Dermis microvascular lymphatic vessel endothelial cell (primary cell): ENCODE measurements at regions not wholly inside any gene's neighbourhood (a gene's known extent, or its start where the extent isn't known, plus 50 kb on each side); places are given as distances from the start of the nearest gene placed in this dataset.

Experiments
- DNase-seq, 2 donors: peaks; one replicate each; pipeline versions ENCODE4 v3.0.0 to v3.0.0-alpha.2; 2010; ENCODE audit warnings: low read depth in 2 of 2

DNA sequence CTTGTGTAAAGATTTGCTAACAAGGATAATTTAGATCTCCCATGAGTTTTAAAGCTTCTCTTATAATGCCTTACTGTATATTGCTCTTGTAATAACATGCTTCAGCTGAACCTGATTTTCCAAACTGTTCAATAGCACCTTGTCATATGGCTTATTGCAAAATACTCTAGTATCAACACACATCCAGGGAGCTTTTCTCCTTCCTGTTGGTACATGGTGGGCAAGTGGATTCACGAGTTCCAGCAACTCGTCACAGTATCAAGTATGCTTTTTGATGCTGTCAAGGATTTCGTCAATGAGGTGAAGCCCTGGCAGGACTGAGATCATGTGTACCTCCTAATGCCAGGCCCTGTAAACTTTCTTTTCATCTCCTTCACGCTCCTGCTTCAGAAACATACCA is 59.5 kb upstream of the ITPRID2 start:
- DNase-seq, result no peak

DNA sequence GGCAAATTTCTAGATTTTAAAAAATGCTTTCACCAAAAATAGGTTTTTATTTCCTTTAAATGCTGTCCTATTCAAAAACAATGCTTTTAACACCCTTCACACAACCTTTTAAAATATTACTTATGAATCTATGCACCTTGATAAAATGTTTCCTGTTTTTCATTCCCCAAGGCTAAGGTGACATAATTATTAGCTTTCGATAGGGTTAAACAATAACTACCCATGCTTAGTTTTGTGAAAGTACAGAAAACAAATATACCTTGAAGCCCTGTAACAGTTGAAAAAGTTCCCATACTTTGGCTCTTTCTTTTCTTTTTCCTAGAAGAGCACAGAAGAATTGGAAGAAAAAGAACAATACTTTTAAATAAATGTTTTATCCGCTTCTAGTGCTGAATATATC is 54.9 kb upstream of the ITPRID2 start:
- DNase-seq, result no peak

- no peak for DNase-seq
Observed at GRCh38 chr2:181837563-181837962, 54.0 kb upstream of the ITPRID2 start.

- DNase-seq, result no peak
Observed at GRCh38 chr2:181839811-181840210, 51.7 kb upstream of the ITPRID2 start.

- no peak for DNase-seq
Observed at GRCh38 chr2:181841079-181841478, 50.5 kb upstream of the ITPRID2 start.
